ENCODE measurements at regions not wholly inside any gene's neighbourhood (a gene's known extent, or its start where the extent isn't known, plus 50 kb on each side); places are given as distances from the start of the nearest gene placed in this dataset.

DNA sequence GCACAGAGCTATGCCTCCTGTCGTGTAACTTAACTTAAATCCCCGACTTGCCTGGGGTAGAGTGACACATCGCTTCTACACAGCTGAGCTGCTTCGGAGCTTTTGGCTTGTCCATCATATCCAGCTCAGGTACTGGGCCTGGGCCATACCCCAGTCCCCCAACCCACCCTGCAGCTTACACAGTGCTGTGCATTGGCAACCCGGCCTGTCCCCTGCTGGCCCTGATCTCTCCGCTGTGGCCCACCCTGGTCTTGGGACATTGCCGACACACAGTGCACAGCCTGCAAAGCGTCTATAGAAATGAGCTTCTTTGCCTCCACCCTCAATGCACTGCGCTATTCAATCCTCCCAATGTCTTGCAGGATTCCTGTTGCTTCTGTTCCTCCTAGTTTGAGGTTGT is 342.8 kb upstream of the RAB6C start:
- H3K36me3 ChIP-seq, result no peaks in the 10 kb centered on the region
- no peaks in the 10 kb centered on the region for H3K4me1 ChIP-seq
- no peak overlapping the region for H3K4me3 ChIP-seq
- TF ChIP-seq CTCF (IDR thresholded peaks at IDR 0.05), result no peak
- intact Hi-C loops (cut with DNase I), result no loop called here
- no peaks in the 10 kb centered on the region for H3K27me3 ChIP-seq
- no peak overlapping the region for H3K27ac ChIP-seq
- H3K9me3 ChIP-seq, result no peaks in the 10 kb centered on the region
- DNase-seq (ENCODE audit: low spot score in 2 of 2), result no peak

DNA sequence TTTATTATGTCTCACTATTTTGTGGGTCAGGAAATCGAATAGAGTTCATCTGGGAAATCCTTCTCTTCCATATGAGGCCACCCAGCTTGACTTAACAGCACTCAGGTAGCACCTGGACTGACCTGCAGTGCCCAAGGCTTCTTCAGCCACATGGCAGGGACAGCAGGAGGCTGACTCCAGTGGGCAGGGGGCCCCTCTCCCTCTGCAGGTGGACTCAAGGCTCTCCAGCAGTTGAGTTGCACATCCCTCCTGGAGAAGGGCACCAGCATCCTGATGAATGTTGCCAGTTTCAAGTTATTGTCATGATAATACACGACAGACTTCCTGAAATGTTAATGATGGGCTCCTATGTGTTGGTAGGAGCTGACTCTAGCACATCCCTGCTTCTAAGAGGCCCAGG is 338.1 kb upstream of the RAB6C start:
- DNase-seq (ENCODE audit: low spot score in 2 of 2), result no peak
- no peaks in the 10 kb centered on the region for H3K36me3 ChIP-seq
- no peaks in the 10 kb centered on the region for H3K9me3 ChIP-seq
- no peaks in the 10 kb centered on the region for H3K4me1 ChIP-seq
- no peak overlapping the region for H3K27ac ChIP-seq
- TF ChIP-seq CTCF (IDR thresholded peaks at IDR 0.05), result no peak
- no peaks in the 10 kb centered on the region for H3K27me3 ChIP-seq
- no peak overlapping the region for H3K4me3 ChIP-seq
- intact Hi-C loops (cut with DNase I), result no loop called here

DNA sequence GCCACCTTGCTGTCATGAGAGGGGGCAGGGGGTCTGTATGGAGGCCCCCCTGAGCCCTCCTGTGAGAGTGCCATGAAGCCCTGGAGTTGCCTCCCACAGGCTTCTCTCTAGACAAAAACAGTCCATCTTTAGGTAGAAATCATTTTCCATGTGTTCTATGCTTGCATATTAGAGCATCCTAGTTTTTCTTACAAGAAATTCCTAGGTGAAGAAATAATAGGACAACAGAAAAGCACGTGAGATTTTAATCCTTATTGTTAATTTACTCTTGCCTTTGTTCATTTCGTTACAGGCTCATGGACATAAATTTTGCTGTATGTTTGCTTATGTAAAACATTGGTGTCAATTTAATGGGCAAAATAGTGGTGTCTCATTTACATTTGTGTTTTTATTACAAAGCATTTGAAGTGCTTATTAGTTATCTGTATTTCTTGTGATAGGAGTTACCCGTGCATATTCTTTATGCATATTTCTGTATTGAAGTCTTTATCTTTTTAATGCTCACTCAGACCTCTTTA is 336.9 kb upstream of the RAB6C start:
- no peak overlapping the region for H3K4me3 ChIP-seq
- H3K27me3 ChIP-seq, result no peaks in the 10 kb centered on the region
- H3K4me1 ChIP-seq, result no peaks in the 10 kb centered on the region
- H3K9me3 ChIP-seq, result no peaks in the 10 kb centered on the region
- no peak for TF ChIP-seq CTCF (IDR thresholded peaks at IDR 0.05)
- intact Hi-C loops (cut with DNase I), result no loop called here
- H3K36me3 ChIP-seq, result no peaks in the 10 kb centered on the region
- no peak for DNase-seq (ENCODE audit: low spot score in 2 of 2)
- no peak overlapping the region for H3K27ac ChIP-seq

GRCh38 chr2:129645335-129645734 is 334.1 kb upstream of the RAB6C start:
- Histone ChIP-seq H3K27me3 (no peaks in the 10 kb centered on the region), H3K36me3 (no peaks in the 10 kb centered on the region), H3K9me3 (no peaks in the 10 kb centered on the region), H3K4me3 (no peak overlapping the region), H3K27ac (no peak overlapping the region), H3K4me1 (no peaks in the 10 kb centered on the region)
- DNase-seq (ENCODE audit: low spot score in 2 of 2), result no peak
- TF ChIP-seq CTCF (IDR thresholded peaks at IDR 0.05), result no peak
- intact Hi-C loops (cut with DNase I), result no loop called here

DNA sequence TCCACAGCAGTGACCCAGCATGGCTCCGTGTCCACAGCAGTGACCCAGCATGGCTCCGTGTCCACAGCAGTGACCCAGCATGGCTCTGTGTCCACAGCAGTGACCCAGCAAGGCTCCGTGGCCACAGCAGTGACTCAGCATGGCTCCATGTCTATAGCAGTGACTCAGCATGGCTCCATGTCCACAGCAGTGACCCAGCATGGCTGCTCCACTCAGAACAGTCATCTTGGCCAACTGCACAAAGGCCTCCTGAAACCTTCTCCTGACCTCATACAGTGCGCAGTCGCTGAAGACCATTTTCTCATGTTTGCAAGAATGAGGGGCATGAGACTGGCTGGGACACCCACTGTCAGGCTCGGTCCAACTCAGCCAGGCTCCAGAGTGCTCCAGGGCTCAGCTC is 333.4 kb upstream of the RAB6C start:
- Histone ChIP-seq H3K27me3 (no peaks in the 10 kb centered on the region), H3K36me3 (no peaks in the 10 kb centered on the region), H3K4me3 (no peak overlapping the region), H3K9me3 (no peaks in the 10 kb centered on the region), H3K4me1 (no peaks in the 10 kb centered on the region), H3K27ac (no peak overlapping the region)
- DNase-seq (ENCODE audit: low spot score in 2 of 2), result no peak
- intact Hi-C loops (cut with DNase I), result no loop called here
- TF ChIP-seq CTCF (IDR thresholded peaks at IDR 0.05), result no peak

- Histone ChIP-seq H3K9me3 (no peaks in the 10 kb centered on the region), H3K36me3 (no peaks in the 10 kb centered on the region), H3K4me3 (no peak overlapping the region), H3K27me3 (no peaks in the 10 kb centered on the region), H3K27ac (no peak overlapping the region), H3K4me1 (no peaks in the 10 kb centered on the region)
- TF ChIP-seq CTCF (IDR thresholded peaks at IDR 0.05), result no peak
- intact Hi-C loops (cut with DNase I), result no loop called here
- no peak for DNase-seq (ENCODE audit: low spot score in 2 of 2)
These were observed 326.2 kb upstream of the RAB6C start for GRCh38 chr2:129653246-129653645.
